Head of caudate nucleus (tissue), 42 donors: ENCODE measurements at regions not wholly inside any gene's neighbourhood (a gene's known extent, or its start where the extent isn't known, plus 50 kb on each side); places are given as distances from the start of the nearest gene placed in this dataset.
A peak's percentile ranks its signal among the peaks of the same experiment; 100 is the strongest.
"Not testable (repeated sequence)": the region's sequence is repeated elsewhere in the genome, so short reads cannot be mapped to it uniquely, and the experiment has no call there.

ENCODE experiments used
- DNase-seq, 42 donors: peaks; one replicate each; pipeline versions ENCODE4 v3.0.0 to v3.0.0-alpha.2; 2020 to 2021; ENCODE audit warnings: mixed read lengths in 7 of 42
- intact Hi-C: fragments of 100-400 bp; cut with DNase I; formaldehyde crosslinking; loops from one replicate; pipeline ENCODE4 v1.15.0; 2022

DNA sequence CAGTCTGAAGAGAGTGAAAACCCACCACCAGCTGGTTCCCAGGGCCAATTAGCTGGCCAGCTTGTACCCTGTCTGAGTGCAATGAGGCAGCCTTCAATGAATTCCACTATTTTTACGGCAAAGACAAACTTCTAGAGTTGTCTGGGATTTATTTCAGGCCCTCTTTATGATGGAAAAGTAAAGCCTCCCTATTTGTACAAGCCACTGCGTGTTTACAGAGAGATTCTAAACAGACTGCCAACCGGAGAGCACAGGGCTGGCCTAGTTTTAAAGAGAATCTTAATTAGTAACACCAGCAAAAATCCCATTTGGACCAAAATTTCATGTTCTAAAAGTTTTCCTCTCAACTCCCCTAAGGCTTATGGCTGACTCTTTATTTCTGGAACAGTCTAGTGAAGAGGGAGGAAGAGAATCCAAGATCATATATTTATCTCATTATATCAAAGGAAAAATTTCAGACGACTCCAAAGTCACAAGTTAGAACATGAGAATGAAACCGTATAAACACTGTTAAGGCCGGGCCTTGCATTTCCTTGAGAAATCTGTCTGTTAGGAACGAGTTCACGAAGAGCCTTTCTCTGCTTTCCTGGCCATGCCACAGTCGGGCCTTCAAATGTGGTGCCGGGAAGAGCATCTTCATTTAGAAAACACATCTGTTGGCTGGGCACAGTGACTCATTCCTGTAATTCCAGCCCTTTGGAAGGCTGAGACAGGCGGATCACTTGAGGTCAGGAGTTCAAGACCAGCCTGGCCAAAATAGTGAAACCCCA is 724.6 kb upstream of the NRP1 start:
- intact Hi-C loops: no loop called here
- peak in 3 of 42 donors; percentile 6 to 33 (median 6) for DNase-seq

GRCh38 chr10:34055410-34055985 is 721.0 kb upstream of the NRP1 start:
- intact Hi-C loops: not testable (repeated sequence)
- DNase-seq: peak in 1 of 42 donors; percentile 29

DNA sequence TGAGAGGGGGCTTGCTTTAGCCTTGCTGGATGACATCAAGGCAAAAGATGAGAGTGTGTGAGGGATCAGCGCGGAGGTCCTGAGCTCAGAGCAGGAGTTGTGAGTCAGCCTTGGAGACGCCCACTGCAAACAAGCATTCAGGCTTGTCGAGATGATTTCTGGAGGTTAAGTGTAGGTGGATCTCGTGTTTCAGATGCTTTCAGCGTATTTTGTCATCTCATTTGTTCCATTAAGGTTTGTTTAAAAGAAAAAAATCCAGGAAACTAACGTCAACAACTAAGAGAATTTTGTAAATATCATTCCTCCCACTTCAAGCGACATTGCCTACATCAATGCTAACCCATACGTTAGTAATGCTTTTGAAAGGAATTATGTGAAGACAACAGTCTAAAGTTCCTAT is 715.4 kb upstream of the NRP1 start:
- intact Hi-C loops: no loop called here
- DNase-seq: peak in 40 of 42 donors; percentile 11 to 86 (median 50)

DNA sequence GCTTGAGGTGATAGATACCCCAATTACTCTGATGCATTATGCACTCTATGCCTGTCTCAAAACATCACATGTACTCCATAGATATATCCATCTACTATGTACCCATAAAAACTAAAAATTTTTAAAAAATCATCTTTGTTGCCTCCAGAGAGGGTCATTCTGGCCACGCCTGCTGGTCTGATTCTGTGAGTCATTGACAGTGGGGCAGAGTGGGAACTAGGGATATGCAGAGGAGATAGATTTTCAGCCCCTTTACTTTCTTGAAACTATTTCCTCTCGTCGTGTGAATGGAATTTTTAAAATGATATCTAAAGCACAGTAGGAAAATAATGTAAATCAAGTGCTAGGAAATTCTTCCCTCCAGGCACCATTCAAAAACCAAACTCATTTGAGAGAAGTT is 715.0 kb upstream of the NRP1 start:
- intact Hi-C loops: no loop called here
- DNase-seq: no peak

DNA sequence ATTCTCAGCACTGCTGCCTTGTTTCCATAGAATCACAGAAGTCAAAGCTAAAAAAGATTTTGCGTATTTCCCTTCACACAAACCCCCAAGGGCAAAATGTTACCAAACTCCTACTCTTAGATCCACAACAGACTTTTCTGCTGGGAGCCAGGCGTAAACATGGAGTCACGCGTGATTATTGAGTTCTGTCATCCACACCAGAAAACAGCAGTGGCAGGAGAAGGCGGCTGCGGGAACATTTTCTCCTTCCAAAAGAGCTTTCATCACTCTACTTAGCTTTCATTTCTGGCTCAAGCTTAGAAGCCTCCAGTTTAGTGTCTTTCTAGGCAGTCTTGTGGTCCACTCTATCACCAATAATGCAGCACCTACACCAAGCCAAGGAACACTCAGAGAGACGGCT is 712.9 kb upstream of the NRP1 start:
- DNase-seq: no peak
- intact Hi-C loops: no loop called here

- no peak for DNase-seq
- intact Hi-C loops: no loop called here
Observed at GRCh38 chr10:34046506-34047034, 712.1 kb upstream of the NRP1 start.

- no peak for DNase-seq
- intact Hi-C loops: no loop called here
Observed at GRCh38 chr10:34045571-34046190, 711.2 kb upstream of the NRP1 start.

GRCh38 chr10:34041871-34042270 is 707.4 kb upstream of the NRP1 start:
- intact Hi-C loops: no loop called here
- DNase-seq: no peak

DNA sequence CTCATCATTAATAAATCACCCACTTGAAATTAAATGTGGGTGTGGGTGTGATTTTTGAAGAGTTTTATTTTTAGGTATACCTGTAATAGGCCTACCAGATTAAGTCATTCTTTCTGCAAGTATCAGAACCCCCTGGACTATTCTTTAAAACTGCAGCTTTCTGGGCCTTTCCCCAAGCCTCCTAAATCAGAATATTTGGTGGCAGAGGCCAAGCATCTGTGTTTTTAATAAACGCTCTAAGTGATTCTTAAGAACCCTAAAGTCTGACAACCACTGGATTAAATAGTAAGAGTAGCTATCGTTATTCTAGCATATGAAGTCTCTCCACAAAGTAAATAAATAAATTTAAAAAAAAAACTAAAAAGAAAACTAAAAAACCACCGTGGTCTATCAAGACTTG is 703.0 kb upstream of the NRP1 start:
- DNase-seq: no peak
- intact Hi-C loops: no loop called here

GRCh38 chr10:34035241-34035790 is 700.8 kb upstream of the NRP1 start:
- intact Hi-C loops, DNase-seq: not testable (repeated sequence)

DNA sequence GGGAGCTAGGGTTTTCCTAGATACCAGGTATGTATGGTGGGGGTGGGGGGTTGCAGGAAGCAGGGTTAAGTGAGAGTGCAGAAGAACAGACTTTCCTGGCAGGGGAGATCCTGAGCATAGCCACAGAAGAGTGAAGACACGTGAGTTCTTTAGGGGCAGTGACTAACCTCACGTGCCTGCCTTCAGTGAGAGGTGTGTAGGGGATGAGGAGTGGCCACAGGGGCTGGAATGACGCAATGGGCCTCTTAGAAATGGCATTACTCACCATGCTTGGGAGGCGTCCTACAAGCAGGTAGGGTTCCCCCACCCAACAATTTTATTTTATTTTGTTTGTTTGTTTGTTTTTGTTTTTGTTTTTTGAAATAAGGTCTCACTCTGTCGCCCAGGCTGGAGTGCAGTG is 698.6 kb upstream of the NRP1 start:
- intact Hi-C loops: no loop called here
- no peak for DNase-seq

- intact Hi-C loops: no loop called here
- DNase-seq: no peak
Observed at GRCh38 chr10:34032564-34032963, 698.1 kb upstream of the NRP1 start.

DNA sequence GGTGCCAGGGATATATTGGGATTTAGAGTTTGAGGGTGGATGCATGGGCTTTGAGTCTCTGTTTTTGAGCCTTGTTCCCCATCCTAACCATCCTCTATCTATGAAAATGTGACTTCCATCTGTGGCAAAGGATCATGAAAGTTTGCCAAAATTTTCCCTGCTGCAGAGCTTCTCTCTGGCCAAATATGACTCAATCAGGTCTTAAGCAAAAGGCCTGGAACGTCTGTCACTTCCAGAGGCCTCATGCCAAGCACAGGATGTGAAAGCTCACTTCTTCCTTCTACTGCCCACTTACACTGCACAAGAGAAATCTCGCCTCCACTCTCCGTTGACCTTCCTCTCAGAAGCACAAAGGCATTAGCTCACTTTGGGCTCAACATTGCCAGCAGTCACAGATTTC is 696.9 kb upstream of the NRP1 start:
- intact Hi-C loops: no loop called here
- peak in 3 of 42 donors; percentile 9 to 41 (median 15) for DNase-seq

DNA sequence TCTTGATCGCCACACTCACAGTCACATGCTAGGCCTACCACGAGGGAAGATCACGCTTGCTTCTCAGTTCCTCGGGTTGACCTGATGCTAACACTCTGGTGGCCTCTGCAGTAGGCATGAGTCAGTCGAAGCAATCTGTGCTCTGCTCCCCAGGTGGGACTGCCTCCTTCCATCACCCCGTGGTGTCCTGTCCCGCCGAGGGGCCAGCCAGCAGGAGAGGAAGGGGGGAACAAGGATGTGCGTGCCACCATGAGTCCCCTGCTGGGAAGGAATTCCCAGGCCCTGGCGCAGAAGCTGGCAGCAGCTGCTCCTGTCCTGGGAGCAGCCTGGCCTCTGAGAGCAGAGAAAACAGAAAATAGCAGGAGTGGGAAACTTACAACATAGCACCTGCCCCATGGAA is 695.0 kb upstream of the NRP1 start:
- intact Hi-C loops: no loop called here
- no peak for DNase-seq

GRCh38 chr10:34028936-34029335 is 694.5 kb upstream of the NRP1 start:
- DNase-seq: no peak

GRCh38 chr10:34024693-34025425 is 690.4 kb upstream of the NRP1 start:
- intact Hi-C loops: no loop called here
- no peak for DNase-seq

More at GRCh38 chr10:34028936-34029335, 694.5 kb upstream of the NRP1 start:
- intact Hi-C loops: no loop called here

DNA sequence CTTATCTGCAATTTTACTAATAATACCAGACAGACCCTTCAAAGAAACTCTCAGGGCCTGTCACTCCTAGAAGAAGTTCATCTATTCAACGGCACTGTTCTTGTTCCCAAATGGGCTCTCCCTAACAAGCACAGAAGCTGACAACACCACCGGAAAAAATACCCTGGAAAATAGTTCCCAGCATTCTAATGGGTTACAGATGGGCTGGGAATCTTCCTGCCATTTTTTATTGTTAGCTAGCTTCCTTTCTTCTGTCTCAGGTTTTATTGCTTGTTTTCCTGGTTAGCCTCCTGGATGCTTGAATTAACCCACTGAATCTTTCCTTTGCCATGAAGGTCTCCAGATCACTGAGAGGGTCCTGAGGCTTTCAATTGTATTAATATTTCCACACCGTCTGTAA is 689.8 kb upstream of the NRP1 start:
- intact Hi-C loops: no loop called here
- DNase-seq: no peak

- intact Hi-C loops: no loop called here
- DNase-seq: no peak
Observed at GRCh38 chr10:34022195-34022594, 687.7 kb upstream of the NRP1 start.

- intact Hi-C loops: no loop called here
- no peak for DNase-seq
Observed at GRCh38 chr10:34018784-34019183, 684.3 kb upstream of the NRP1 start.
